Stimulated activated CD8-positive, alpha-beta memory T cell treated with anti-CD3 and anti-CD28 coated beads, Interleukin-12 subunit alpha, Interleukin-12 subunit beta, amount 100 ng/mL, for 1 hour (primary cell): ENCODE measurements at regions not wholly inside any gene's neighbourhood (a gene's known extent, or its start where the extent isn't known, plus 50 kb on each side); places are given as distances from the start of the nearest gene placed in this dataset.
"Not testable (repeated sequence)": the region's sequence is repeated elsewhere in the genome, so short reads cannot be mapped to it uniquely, and the experiment has no call there.

ENCODE experiments used
- DNase-seq: peaks from one replicate; pipeline ENCODE4 v3.0.0-alpha.2; 2020; ENCODE audit warnings: low read depth

GRCh38 chr13:89486065-89486464, 1814.9 kb downstream of the SLITRK5 start:
- no peak for DNase-seq

- no peak for DNase-seq
Measured at GRCh38 chr13:89486709-89487108, 1815.5 kb downstream of the SLITRK5 start.

GRCh38 chr13:89490661-89491060, 1819.5 kb downstream of the SLITRK5 start:
- no peak for DNase-seq

- DNase-seq, result no peak
Measured at GRCh38 chr13:89496478-89496877, 1825.3 kb downstream of the SLITRK5 start.

- DNase-seq, result no peak
Measured at GRCh38 chr13:89497658-89498057, 1826.5 kb downstream of the SLITRK5 start.

GRCh38 chr13:89502286-89502685, 1831.1 kb downstream of the SLITRK5 start:
- no peak for DNase-seq

- DNase-seq, result no peak
Measured at GRCh38 chr13:89514534-89515312, 1832.8 kb upstream of the MIR17HG start.

- no peak for DNase-seq
Measured at GRCh38 chr13:89515948-89516347, 1831.5 kb upstream of the MIR17HG start.

GRCh38 chr13:89518289-89519077, 1829.0 kb upstream of the MIR17HG start:
- no peak for DNase-seq

- no peak for DNase-seq
Measured at GRCh38 chr13:89520468-89520867, 1827.0 kb upstream of the MIR17HG start.

- DNase-seq, result not testable (repeated sequence)
Measured at GRCh38 chr13:89521672-89522071, 1825.8 kb upstream of the MIR17HG start.

- DNase-seq, result no peak
Measured at GRCh38 chr13:89541091-89542030, 1806.1 kb upstream of the MIR17HG start.

GRCh38 chr13:89550938-89551337, 1796.5 kb upstream of the MIR17HG start:
- DNase-seq, result no peak

- DNase-seq, result no peak
Measured at GRCh38 chr13:89554801-89555200, 1792.7 kb upstream of the MIR17HG start.

- DNase-seq, result no peak
Measured at GRCh38 chr13:89565476-89566100, 1781.9 kb upstream of the MIR17HG start.

GRCh38 chr13:89567025-89567424, 1780.5 kb upstream of the MIR17HG start:
- no peak for DNase-seq

GRCh38 chr13:89568276-89568675, 1779.2 kb upstream of the MIR17HG start:
- DNase-seq, result no peak

GRCh38 chr13:89568746-89569145, 1778.7 kb upstream of the MIR17HG start:
- no peak for DNase-seq

GRCh38 chr13:89571676-89572075, 1775.8 kb upstream of the MIR17HG start:
- no peak for DNase-seq

- DNase-seq, result no peak
Measured at GRCh38 chr13:89574077-89574476, 1773.4 kb upstream of the MIR17HG start.

GRCh38 chr13:89577301-89577700, 1770.2 kb upstream of the MIR17HG start:
- DNase-seq, result no peak
